AG20443 (cell line): ENCODE measurements at regions not wholly inside any gene's neighbourhood (a gene's known extent, or its start where the extent isn't known, plus 50 kb on each side); places are given as distances from the start of the nearest gene placed in this dataset.
"Not testable (repeated sequence)": the region's sequence is repeated elsewhere in the genome, so short reads cannot be mapped to it uniquely, and the experiment has no call there.

ENCODE experiments used
- DNase-seq: peaks from one replicate; pipeline ENCODE4 v3.0.0; 2012; ENCODE audit warnings: low spot score, mixed read lengths

DNA sequence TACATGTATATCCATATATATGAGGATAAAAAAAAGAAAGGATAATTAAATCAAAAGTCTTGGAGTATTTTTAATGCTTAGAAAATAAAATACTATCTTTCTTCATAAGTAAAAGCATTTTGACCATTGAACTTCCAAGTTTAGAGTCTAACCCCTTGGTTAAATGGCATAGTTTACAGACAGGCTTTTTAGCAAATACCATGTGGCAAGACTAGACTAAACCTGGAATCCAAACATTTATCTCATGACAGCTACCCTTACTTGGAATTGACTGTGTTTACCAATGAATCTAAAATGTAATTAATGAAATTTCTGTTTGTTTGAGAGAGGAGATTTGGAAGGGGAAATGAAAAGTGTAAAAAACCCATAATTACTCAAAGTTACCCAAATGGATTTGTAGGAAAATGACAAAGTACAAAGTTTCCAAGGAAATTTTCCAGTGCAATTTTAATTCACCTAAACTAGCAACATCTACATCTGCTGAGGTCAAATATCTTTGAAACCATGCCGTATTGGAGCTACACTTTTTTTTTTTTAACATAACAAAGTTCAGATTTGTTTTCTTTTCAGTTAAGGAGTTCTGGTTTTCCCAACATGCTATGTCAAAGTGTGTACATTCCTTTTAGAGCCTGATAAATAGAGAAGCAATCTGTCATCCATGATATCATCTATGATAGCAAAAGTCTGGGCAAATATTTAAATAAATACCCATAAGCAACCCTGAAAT is 272.1 kb upstream of the DAB2 start:
- no peak for DNase-seq

DNA sequence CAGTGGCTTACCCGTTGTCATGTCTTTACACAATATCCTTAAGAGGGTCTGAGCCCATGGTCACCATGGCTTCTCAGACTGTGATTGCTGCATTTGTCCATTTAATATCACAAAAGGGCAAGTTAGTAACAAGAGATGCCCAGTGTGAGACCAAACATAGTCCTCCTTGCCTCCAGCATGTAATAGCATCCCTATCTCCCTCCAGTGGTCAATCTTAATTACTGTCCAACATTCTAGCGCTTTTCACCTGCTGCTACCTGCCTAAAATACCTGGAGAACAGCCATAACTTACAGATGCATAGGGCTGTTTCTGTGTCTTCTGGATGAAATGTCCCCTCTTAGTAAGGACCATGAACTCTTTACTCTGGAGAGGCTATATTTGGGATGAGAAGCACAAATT is 267.2 kb upstream of the DAB2 start:
- no peak for DNase-seq

DNA sequence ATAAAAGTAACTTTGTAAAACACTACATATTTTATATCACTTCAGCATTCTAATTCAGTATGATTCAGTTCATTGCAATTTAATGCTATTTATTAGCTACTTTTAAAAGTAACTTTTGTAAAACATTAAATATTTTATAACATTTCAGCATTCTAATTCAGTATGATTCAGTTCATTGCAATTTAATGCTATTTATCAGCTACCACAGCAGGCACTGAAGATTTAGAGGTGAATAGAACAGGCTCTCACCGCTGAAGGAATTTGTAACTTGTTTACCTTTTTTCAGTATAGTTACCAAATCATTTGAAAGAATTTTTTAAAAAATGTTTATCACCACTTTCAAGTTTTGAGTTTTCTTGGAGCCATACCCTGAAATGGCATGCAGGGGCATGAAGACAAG is 266.4 kb upstream of the DAB2 start:
- DNase-seq, result no peak

DNA sequence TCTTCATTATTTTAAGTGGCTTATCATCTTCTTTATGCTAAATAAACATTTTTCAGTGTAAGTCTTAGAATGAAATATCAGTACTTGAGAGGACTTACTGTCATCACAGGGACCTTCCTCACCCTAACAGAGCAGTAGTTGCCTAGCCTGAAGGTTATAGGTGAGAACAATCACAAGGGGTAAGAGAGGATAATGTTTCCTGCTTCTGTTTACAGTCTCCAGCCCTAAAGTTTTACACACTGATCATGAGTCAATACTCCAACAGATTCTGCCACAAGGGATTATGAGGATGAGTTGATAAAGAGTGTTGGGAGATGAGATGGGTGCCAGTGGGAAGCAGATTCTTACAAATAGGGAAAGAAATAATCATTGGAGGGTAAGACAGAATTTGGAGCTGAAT is 265.1 kb upstream of the DAB2 start:
- no peak for DNase-seq

DNA sequence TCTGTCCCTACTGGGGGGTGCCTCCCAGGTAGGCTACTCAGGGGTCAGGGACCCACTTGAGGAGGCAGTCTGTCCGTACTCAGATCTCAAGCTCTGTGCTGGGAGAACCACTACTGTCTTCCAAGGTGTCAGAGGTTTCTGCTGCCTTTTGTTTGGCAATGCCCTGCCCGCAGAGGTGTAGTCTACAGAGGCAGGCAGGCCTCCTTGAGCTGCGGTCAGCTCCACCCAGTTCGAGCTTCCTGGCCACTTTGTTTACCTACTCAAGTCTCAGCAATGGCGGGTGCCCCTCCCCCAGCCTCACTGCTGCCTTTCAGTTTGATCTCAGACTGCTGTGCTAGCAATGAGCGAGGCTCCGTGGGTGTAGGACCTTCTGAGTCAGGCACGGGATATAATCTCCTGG is 263.1 kb upstream of the DAB2 start:
- DNase-seq, result not testable (repeated sequence)

DNA sequence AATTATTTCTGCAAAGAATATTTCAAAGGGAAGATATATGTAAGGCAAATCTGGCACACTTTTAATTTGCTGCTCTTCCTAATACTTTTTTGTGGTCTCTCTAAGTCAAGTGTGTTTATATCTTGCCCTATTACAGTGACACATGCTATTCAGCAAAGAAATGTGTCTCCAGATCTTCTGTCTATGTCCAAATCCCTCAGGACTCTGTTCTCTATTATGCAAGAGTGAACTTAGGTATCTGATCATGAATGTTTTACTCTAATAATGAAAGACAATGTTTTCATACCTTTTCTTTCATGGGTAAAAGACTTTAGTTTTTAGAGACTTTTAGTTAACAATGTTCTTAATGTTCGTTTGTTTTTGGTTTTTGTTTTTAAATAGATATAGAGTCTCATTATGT is 255.4 kb upstream of the DAB2 start:
- no peak for DNase-seq

DNA sequence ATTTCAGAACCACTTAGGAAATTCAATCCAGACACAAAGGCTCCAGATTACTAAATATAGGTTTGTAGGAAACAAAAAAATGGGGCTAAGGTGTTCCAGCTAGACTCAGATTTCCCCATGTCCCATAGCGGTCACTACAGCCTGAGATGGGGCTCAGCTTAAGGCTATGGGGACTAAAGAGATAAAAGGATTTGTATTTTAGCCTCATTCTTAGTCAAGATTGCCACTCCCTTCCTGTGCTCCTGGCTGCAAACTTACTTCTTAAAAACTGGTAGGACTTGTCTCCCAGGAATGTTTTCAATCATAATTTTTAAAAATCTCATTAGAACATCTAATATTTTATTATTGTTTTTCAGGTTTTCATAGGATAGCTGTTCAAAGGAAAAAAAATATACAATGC is 253.8 kb upstream of the DAB2 start:
- DNase-seq, result no peak

DNA sequence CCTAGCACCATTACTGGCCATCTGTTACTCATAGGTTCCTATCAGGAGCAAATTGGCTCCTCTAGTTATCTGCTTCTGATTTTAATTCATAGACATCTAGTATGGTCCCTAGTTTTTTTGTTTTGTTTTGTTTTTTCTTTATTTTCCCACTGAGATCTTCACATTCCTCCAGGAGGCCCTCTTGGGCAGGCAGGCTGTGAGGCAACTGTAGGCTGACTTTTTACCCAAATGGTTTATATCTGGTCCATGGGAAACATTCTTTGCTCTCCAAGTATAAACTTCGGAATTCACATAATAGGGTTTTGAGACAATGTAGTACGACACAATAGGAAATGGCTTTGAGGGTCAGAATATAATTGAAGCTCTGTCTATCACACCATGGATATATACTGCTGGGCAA is 250.9 kb upstream of the DAB2 start:
- DNase-seq, result no peak

DNA sequence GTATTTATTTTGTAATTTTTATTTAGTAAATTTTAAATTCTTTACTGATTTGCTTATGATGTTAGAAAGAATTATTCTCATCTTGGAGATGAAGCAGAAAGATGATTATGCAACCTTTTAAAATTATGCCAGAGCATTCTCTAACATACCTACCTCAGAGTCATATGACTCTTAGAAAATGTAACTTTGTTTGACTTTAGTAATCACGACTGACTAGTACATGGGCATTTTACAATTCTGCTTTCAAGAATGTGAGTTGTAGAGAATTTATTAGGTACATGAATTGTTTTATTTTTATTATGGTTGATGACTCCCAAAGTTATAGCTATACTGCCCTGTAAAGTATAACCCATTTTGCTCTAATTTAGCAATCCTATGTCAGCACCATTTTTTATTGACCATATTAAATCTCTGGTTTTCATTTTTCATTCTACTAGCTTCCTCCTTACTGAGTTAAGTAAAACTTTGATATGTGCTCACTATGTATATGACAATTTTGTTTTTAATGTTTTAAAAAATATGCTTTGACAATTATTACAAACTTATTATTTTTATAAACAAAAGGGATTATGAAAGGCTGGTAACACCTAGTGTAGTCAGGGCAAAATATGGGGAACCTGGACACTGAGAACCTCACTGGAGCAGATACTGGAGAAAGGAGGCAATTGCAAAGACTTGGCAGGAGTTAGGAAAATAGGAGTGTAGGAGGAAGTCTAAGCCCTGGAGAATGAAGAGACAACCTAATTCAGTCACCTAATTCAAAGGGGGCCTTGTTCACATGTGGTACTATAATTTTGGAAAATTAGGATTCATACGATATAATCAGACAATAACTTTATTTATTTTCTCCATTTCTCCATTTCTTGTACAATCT is 249.7 kb upstream of the DAB2 start:
- DNase-seq, result no peak

DNA sequence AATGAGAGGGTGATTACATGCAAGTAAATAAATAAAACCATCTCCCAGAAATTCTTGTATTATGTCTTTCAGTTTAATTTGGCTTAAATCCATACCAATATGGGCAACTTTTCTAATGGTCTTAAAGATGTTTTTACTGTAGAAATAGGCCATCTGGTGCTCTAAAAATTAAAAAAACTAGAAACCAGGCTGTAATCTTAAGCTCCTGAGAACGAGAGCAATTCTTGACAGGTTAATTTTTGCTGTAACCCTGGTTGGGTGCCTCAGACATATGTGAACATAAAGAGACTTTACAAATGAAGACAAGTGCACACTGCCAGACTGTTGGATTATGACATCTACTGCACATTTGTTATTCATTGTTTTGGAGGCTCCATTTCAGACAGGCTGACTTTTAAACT is 246.8 kb upstream of the DAB2 start:
- DNase-seq, result no peak

DNA sequence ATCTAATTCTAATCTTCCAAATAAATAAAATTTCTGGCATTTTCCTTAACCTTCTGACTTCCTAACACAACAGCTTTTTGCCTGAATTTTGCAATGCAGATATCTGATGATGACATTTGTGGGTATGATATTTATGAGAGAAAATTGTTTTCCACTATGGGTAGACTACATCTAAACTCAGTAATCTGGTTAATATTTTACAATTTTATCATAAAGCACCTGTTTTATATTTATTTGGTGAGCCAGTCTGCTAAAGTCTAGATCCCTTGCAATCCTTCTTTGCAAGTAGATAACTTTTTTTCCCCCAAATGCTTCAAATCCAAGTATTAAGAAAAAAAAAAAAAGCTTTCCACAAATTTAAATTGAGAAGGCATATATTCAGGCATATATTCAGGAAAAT is 246.2 kb upstream of the DAB2 start:
- no peak for DNase-seq

DNA sequence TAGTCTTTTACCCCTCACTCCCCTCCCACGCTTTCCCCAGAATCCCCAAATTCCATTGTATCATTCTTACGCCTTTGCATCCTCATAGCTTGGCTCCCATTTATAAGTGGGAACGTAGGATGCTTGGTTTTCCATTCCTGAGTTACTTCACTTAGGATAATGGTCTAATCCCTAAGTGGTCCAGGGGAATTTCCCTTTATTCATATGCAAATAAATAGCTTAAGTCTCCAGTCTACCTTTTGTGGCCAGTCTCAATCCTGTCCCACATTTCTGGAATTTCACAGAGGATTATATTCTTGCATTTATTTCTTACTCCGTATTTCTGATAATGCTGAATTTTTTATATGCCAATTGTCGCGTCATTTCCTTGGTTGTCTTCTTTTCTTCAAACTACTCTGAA is 245.6 kb upstream of the DAB2 start:
- no peak for DNase-seq

DNA sequence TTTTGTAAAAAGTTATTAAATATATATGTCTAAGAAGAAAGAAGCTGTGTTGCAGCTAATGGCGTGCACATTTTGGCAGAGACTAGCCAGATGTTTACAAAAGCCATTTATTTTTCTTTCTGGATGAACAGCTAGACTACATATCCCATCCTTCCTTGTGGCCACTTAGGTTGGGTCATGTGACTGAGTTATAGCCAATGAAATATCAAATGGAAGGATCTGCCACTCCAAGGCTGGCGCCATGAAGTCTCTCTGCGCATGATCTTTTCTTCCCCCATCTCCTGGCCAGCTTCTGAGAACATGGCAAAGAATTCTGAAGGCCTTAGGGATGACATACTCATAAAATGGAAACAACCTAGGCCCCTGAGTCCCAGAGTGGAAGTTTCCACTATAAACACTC is 244.2 kb upstream of the DAB2 start:
- DNase-seq, result no peak

DNA sequence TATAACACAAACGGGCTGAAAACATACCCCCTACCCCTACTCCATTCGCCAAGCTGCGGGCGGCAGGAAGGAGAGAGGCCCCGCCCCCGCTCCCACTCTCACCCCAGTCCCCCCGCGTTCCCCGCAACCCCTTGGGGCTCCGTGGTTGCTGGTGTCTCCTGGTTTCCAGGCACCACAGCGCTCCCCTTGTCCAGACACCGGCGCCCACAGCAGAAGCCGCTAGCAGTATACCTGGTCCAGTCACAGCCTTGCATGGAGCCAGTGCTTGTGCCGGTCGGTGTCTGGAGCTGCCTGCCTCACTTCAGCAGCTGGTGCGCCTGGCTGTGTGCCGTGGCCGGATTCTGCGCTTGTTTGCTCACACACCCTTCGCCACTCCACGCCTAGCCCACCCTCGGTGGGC is 240.5 kb upstream of the DAB2 start:
- no peak for DNase-seq

DNA sequence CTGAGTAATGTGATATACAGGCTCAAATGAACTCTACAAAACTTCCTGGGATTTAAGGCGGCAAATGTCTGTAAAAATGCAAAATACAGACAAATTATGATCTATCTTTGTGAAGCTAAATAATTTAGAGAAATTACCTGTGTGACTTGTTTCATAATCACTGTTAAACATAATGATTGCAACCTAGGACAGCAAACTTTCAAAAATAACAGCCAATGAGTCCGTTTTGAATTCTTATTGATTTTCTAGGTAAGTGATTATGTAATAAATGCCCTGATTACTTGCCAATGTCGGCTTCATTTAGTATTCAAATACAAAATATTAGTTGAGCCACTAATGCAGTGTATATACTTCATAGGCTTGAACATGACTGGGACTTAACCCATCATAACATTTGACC is 238.2 kb upstream of the DAB2 start:
- DNase-seq, result no peak

DNA sequence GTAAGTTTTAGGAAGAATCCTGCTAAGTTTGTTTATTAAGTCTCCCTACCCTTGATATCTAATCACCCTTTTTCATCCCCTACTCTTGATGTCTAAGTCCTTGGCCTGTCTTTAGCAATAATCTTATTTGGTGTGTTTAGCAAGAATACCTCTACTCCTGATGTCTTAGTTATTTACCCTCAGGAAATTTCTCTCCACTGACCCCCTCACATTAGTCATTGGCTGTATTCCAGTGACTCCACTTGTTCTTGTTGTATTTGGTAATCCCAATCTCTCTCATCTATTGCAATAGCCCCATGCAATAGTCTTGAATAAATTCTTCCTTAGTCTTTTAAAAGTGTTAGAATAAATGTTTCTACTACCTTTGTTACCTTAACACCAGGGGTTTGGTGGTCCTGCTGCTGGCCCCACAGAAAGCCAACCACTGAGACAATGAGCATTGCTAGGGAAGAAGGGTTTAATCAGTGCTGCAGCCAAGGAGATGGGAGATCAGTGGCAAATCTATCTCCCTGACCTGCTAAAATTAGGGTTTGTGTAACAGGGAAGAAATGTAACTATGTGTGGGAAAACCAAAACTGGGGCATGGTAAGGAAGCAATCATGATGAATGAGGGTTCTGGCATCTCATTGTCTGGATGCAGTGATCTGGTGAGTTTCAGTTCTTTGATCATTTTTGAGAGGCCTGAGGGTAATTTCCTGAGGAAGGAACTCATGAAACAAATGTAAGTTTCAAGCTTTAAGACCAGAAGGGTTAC is 236.4 kb upstream of the DAB2 start:
- no peak for DNase-seq

DNA sequence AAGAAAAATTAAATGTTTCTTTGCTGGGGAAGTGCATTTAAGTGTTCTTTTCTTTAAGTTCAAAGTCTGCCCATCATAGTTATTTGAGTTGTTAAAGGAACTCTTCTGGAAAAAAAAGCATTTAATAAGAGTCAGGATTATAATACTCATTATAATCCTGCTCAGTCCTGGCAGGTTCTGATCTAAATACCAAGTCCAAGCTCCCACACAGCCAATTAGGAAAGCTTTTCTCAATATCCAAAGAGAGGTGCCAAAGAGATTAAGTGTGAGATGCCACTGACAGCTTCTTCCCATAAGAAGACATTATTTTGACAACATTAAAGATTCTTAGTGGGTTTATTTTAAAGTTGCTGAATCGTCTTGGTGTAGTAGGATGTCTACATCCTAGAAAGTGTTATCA is 235.2 kb upstream of the DAB2 start:
- DNase-seq, result no peak

DNA sequence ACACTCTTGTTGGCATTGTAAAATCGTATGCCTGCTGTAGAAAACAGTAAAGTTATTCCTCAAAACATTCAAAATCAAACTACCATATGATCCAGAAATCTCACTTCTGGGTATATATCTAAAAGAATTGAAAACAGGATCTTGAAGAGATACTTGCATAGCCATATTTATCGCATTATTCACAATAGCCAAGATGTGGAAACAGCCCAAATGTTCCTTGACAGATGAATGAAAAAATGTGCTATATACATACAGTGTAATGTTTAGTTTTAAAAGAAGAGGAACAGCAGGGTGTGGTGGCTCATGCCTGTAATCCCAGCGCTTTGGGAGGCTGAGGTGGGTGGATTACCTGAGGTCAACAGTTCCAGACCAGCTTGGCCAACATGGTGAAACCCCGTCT is 234.1 kb upstream of the DAB2 start:
- no peak for DNase-seq

DNA sequence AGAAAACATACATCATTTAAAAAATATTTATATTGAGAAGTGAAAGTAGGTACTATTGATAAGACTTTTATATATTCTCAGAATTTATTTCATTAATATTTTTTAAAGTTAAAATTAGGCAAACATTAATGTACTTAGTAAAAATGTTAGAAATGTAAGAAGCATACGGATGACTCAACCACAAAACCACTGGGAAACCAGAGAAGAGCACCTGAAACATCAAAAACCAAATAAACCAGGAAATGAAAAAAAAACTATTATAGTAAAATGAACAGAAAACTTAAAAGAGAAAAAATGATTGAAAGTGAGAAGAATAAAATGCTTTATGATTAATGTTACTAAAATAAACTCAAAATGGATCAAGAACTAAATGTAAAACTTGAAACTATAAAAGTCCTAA is 233.2 kb upstream of the DAB2 start:
- DNase-seq, result no peak

DNA sequence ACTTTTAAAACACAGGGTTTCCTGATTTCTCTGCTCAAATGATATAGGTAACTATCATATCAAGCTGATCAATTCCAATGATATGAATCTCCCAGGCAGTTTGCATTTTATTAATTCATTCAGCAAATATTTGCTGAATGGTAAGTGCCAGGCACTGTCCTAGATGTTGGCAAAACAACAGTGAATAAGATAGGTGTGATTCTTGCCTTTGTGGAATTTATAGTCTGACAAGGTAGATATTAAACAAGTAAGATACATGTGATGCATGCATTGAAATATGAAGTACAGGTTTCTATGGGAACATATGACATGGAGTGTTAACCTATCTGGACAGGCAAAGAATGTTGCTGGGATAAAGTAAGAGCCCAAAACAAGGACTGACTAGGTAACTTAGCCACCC is 231.8 kb upstream of the DAB2 start:
- DNase-seq, result no peak

DNA sequence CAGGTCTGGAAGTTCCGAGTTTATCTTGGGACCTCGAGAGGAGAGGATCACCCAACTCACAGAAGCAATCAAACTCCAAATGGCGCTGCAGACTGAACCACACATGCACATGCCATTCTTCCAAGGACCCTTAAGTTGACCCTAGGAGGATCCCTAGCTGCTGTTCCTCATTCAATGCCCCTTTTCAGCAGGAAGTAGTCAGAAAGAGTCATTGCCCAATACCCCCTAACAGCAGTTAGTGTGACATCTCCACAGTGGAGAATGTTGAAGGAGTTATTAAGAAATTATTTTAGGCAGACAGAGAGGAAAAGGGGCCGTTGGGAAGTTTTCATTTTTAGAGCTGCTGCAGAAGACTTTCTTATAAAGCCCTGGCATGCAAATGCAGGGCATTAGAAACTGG is 229.9 kb upstream of the DAB2 start:
- no peak for DNase-seq

DNA sequence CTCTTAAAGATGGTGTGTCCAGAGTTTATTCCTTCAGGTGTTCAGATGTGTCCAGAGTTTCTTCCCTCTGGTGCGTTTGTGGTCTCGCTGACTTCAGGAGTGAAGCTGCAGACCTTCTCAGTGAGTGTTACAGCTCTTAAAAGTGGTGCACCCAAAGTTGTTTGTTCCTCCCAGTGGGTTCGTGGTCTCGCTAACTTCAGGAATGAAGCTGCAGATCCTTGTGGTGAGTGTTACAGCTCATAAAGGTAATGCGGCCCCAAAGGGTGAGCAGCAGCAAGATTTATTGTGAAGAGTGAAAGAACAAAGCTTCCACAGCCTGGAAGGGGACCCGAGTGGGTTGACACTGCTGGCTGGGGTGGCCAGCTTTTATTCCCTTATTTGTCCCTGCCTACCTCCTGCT is 227.7 kb upstream of the DAB2 start:
- DNase-seq, result not testable (repeated sequence)

DNA sequence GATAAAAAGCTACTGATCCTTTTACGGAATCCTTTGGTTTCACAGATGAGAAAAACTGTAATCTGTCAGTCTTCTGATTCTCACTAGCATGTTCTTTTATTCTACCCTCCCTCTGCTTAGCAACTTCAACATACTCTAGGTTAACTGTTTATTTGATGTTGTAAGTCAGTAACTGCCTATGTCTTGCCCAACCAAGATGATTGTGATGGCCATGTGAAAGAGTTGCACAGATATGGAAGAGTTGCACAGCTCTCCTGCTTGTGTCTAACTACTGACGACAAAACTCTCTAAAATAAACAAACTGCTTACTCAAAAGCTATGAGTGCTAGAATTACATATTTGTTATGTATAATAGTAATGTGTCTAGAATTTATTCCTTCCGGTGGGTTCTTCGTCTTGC is 227.3 kb upstream of the DAB2 start:
- no peak for DNase-seq
